ENCODE measurements at regions not wholly inside any gene's neighbourhood (a gene's known extent, or its start where the extent isn't known, plus 50 kb on each side); places are given as distances from the start of the nearest gene placed in this dataset.

DNA sequence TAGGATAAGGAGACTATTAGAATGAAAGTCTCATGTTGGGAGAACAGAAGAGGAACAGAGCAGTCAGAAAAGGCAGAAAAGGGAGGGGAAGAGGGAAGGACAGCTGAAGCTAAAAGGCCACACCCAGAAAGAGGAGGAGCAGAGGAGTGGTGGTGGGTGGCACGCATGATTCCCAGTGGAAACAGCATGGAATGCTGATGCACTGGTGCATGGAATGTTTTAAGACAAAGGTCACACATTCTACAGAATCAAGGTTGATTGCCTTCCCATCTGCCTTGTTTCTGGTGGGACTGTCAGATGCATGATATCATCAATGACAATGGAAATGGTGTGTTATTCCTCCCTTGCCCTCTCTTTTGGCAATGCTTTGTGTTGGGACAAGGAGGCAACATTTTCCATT is 285.4 kb upstream of the MKI67 start:
- Histone ChIP-seq H3K9ac (no peak overlapping the region), H2AFZ (ENCODE audit: low read depth) (no peak overlapping the region), H3K9me2 (no peaks in the 10 kb centered on the region), H3K27me3 (ENCODE audit: insufficient read depth) (no peaks in the 10 kb centered on the region), H3K79me2 (ENCODE audit: insufficient read depth) (no peaks in the 10 kb centered on the region), H3K27ac (ENCODE audit: low read depth in 2 of 2, low read length in 1 of 2) (no peak overlapping the region), H3K9me3 (no peaks in the 10 kb centered on the region), H3F3A (replicated peaks; ENCODE audit: insufficient read depth) (no peaks in the 10 kb centered on the region), H3K36me3 (replicated peaks in 1 of 2; ENCODE audit: control insufficient read depth in 1 of 2, insufficient read depth in 2 of 2, low read length in 1 of 2) (no peaks in the 10 kb centered on the region), H3K4me3 (ENCODE audit: low read depth in 2 of 2, low read length in 1 of 2) (no peak overlapping the region), H3K4me2 (no peak overlapping the region), H4K20me1 (ENCODE audit: insufficient read depth) (no peaks in the 10 kb centered on the region), H3K4me1 (ENCODE audit: control insufficient read depth in 1 of 2, insufficient read depth in 2 of 2, low read depth in 1 of 2, low read length in 1 of 2) (no peaks in the 10 kb centered on the region)
- ChIA-PET CTCF (no interaction called here), POLR2A (no interaction called here)
- WGBS (ENCODE audit: low lambda C conversion rate), result 29% methylated on average over 1 of the region's 1 CpG
- DNase-seq, result no peak
- TF ChIP-seq USF2 (IDR thresholded peaks at IDR 0.05; ENCODE audit: borderline replicate concordance, low read depth, low read length), result no peak
- no peak for TF ChIP-seq EZH2phosphoT487 (IDR thresholded peaks at IDR 0.05; ENCODE audit: borderline replicate concordance, low read depth)
- TF ChIP-seq, protein P1, sequence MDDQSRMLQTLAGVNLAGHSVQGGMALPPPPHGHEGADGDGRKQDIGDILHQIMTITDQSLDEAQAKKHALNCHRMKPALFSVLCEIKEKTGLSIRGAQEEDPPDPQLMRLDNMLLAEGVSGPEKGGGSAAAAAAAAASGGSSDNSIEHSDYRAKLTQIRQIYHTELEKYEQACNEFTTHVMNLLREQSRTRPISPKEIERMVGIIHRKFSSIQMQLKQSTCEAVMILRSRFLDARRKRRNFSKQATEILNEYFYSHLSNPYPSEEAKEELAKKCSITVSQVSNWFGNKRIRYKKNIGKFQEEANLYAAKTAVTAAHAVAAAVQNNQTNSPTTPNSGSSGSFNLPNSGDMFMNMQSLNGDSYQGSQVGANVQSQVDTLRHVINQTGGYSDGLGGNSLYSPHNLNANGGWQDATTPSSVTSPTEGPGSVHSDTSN (IDR thresholded peaks at IDR 0.05), result no peak
- no peak for TF ChIP-seq TAF1 (IDR thresholded peaks at IDR 0.05; ENCODE audit: borderline replicate concordance, low read depth, low read length)
- no peak for TF ChIP-seq NFIC (IDR thresholded peaks at IDR 0.05; ENCODE audit: borderline replicate concordance)
- TF ChIP-seq MEF2A (IDR thresholded peaks at IDR 0.05; ENCODE audit: borderline replicate concordance, low read depth), result no peak
- TF ChIP-seq TCF12 (IDR thresholded peaks at IDR 0.05), result no peak
- no peak for TF ChIP-seq RFX5 (IDR thresholded peaks at IDR 0.05; ENCODE audit: low read length)
- TF ChIP-seq CHD2 (IDR thresholded peaks at IDR 0.05; ENCODE audit: low read length, partially characterized antibody), result no peak
- no peak for TF ChIP-seq TEAD4 (IDR thresholded peaks at IDR 0.05; ENCODE audit: borderline replicate concordance, insufficient read depth)
- TF ChIP-seq GATA2 (CRISPR knock-in tag; IDR thresholded peaks at IDR 0.05), result no peak

DNA sequence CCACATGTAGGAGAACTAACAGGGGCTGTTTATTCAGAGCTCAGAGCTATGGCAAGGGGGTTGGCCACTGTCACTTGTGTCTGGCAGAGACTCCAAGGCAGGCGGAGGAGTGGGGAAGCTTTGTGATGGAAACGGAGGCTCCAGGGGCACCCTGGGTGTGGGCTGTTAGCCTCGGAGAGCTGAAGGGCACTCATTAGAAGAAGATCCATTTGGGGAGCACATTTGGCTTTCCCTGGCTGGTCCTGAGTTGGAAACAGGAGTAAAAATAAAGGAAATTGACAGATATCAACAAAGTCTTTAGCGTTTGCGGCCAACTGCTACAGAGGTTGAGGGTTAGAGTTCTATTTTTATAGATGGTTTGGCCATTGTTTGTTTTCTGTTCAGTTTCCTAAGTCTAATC is 288.3 kb upstream of the MKI67 start:
- POLR2A ChIA-PET, result no interaction called here
- WGBS (ENCODE audit: low lambda C conversion rate), result 43% methylated on average over 5 of the region's 5 CpGs
- TF ChIP-seq JUND (IDR thresholded peaks at IDR 0.05), result no peak
- TF ChIP-seq TCF12 (IDR thresholded peaks at IDR 0.05), result no peak
- TF ChIP-seq RFX5 (IDR thresholded peaks at IDR 0.05; ENCODE audit: low read length), result no peak
- TF ChIP-seq CTCF (IDR thresholded peaks at IDR 0.05), result no peak
- TF ChIP-seq USF1 (IDR thresholded peaks at IDR 0.05; ENCODE audit: borderline replicate concordance, low read depth), result no peak
- no peak for TF ChIP-seq SIN3A (IDR thresholded peaks at IDR 0.05; ENCODE audit: borderline replicate concordance, low read depth, low read length)
- TF ChIP-seq YY1 (IDR thresholded peaks at IDR 0.05; ENCODE audit: low read depth), result no peak
- TF ChIP-seq TAF1 (IDR thresholded peaks at IDR 0.05; ENCODE audit: borderline replicate concordance, low read depth, low read length), result no peak
- TF ChIP-seq TEAD4 (IDR thresholded peaks at IDR 0.05; ENCODE audit: borderline replicate concordance, insufficient read depth), result no peak
- TF ChIP-seq FOXM1 (IDR thresholded peaks at IDR 0.05; ENCODE audit: low read depth), result no peak
- TF ChIP-seq FOSL2 (IDR thresholded peaks at IDR 0.05; ENCODE audit: borderline replicate concordance, low read depth), result no peak
- TF ChIP-seq USF2 (IDR thresholded peaks at IDR 0.05; ENCODE audit: borderline replicate concordance, low read depth, low read length), result no peak
- TF ChIP-seq, protein P1 (IDR thresholded peaks at IDR 0.05), result no peak
- TF ChIP-seq ZBTB33 (IDR thresholded peaks at IDR 0.05; ENCODE audit: borderline replicate concordance, low read depth), result no peak

More for the DNA sequence above, 288.3 kb upstream of the MKI67 start:
- H3K4me1 ChIP-seq (ENCODE audit: control insufficient read depth in 1 of 2, insufficient read depth in 2 of 2, low read depth in 1 of 2, low read length in 1 of 2), result no peaks in the 10 kb centered on the region
- no peaks in the 10 kb centered on the region for H3K36me3 ChIP-seq (replicated peaks in 1 of 2; ENCODE audit: control insufficient read depth in 1 of 2, insufficient read depth in 2 of 2, low read length in 1 of 2)
- no peak overlapping the region for H2AFZ ChIP-seq (ENCODE audit: low read depth)
- H3K4me2 ChIP-seq, result no peak overlapping the region
- no peak overlapping the region for H3K9ac ChIP-seq
- no peaks in the 10 kb centered on the region for H4K20me1 ChIP-seq (ENCODE audit: insufficient read depth)
- no peaks in the 10 kb centered on the region for H3K9me2 ChIP-seq
- H3F3A ChIP-seq (replicated peaks; ENCODE audit: insufficient read depth), result no peaks in the 10 kb centered on the region
- no peak overlapping the region for H3K27ac ChIP-seq (ENCODE audit: low read depth in 2 of 2, low read length in 1 of 2)
- CTCF ChIA-PET, result no interaction called here
- H3K79me2 ChIP-seq (ENCODE audit: insufficient read depth), result no peaks in the 10 kb centered on the region
- no peaks in the 10 kb centered on the region for H3K27me3 ChIP-seq (ENCODE audit: insufficient read depth)
- H3K4me3 ChIP-seq (ENCODE audit: low read depth in 2 of 2, low read length in 1 of 2), result no peak overlapping the region
- DNase-seq, result no peak
- H3K9me3 ChIP-seq, result no peaks in the 10 kb centered on the region
